IMR-90 (cell line): ENCODE measurements at regions not wholly inside any gene's neighbourhood (a gene's known extent, or its start where the extent isn't known, plus 50 kb on each side); places are given as distances from the start of the nearest gene placed in this dataset.

ENCODE experiments used
- ATAC-seq: fragments of 200-7000 bp; cut with Tn5 transposase; 2 replicates; pipeline ENCODE4 v1.9.1; 2020; ENCODE audit warnings: low read depth, mild to moderate bottlenecking, moderate library complexity
- BruUV-seq: library from RNA; stranded (reverse); fragments of 400-500 nt; replicated peaks from 2 replicates; lab custom pipeline; 2021; lab: Mats Ljungman, UMichigan
- CTCF ChIA-PET: fragments of 300-600 bp; formaldehyde crosslinking; extraction: SDS; loops from one replicate; lab custom pipeline; 2021; ENCODE audit warnings: antibody characterized with exemption; lab: Yijun Ruan, JAX
- POLR2A ChIA-PET: fragments of 300-600 bp; sonication (Branson Sonifier 250); formaldehyde crosslinking; loops from one replicate; lab custom pipeline; 2022; ENCODE audit warnings: antibody characterized with exemption; ENCODE audit not compliant: unreplicated experiment; lab: Charles Lee
- DNase-seq: peaks from one replicate; pipeline ENCODE4 v3.0.0; 2013
- H2AFZ ChIP-seq: replicated peaks from 2 replicates; pipeline ENCODE3; 2013; ENCODE audit warnings: low read length, mild to moderate bottlenecking; ENCODE audit not compliant: poor library complexity
- H2AK5ac ChIP-seq: 2 replicates; pipeline ENCODE4 v1.6.1; 2013; ENCODE audit warnings: low read depth, low read length, inconsistent platforms
- H2AK9ac ChIP-seq: replicated peaks from 2 replicates; pipeline ENCODE3; 2013; ENCODE audit warnings: mild to moderate bottlenecking, low read depth, low read length, moderate library complexity; ENCODE audit not compliant: poor library complexity
- H2BK120ac ChIP-seq: 2 replicates; pipeline ENCODE4 v1.6.1; 2013; ENCODE audit warnings: low read depth, low read length, inconsistent platforms
- H2BK15ac ChIP-seq: 3 replicates; pipeline ENCODE4 v1.6.1; 2013; ENCODE audit warnings: low read depth, low read length, inconsistent platforms
- H2BK20ac ChIP-seq: 2 replicates; pipeline ENCODE4 v1.6.1; 2013; ENCODE audit warnings: low read depth, mild to moderate bottlenecking, inconsistent platforms, low read length, moderate library complexity
- H2BK5ac ChIP-seq: 2 replicates; pipeline ENCODE4 v1.6.1; 2013; ENCODE audit warnings: mild to moderate bottlenecking, low read depth, low read length, inconsistent platforms; ENCODE audit not compliant: poor library complexity, severe bottlenecking
- H3K14ac ChIP-seq: replicated peaks from 2 replicates; pipeline ENCODE4 v1.6.1; 2013; ENCODE audit warnings: low read depth, low read length, inconsistent platforms
- H3K18ac ChIP-seq: 2 replicates; pipeline ENCODE4 v1.6.1; 2013; ENCODE audit warnings: low read depth, low read length, control low read depth
- H3K23ac ChIP-seq: 2 replicates; pipeline ENCODE4 v1.6.1; 2013; ENCODE audit warnings: low read depth, low read length, inconsistent platforms
- H3K27ac ChIP-seq: 2 replicates; pipeline ENCODE4 v1.5.1; 2013; ENCODE audit warnings: mild to moderate bottlenecking, control low read depth, low read length; ENCODE audit not compliant: insufficient read depth
- H3K27me3 ChIP-seq: 2 replicates; pipeline ENCODE4 v1.6.1; 2013; ENCODE audit warnings: low read length; ENCODE audit not compliant: control insufficient read depth, insufficient read depth
- H3K36me3 ChIP-seq: 2 replicates; pipeline ENCODE4 v1.6.1; 2013; ENCODE audit warnings: low read length, mixed read lengths; ENCODE audit not compliant: control insufficient read depth, insufficient read depth
- H3K4ac ChIP-seq: 2 replicates; pipeline ENCODE4 v1.6.1; 2013; ENCODE audit warnings: low read depth, low read length, inconsistent platforms
- H3K4me1 ChIP-seq: 2 replicates; pipeline ENCODE4 v1.6.1; 2013; ENCODE audit warnings: low read length, mixed read lengths; ENCODE audit not compliant: control insufficient read depth, insufficient read depth
- H3K4me2 ChIP-seq: 2 replicates; pipeline ENCODE4 v1.6.1; 2013; ENCODE audit warnings: low read depth, mild to moderate bottlenecking, control low read depth, low read length, moderate library complexity
- H3K4me3 ChIP-seq: 2 replicates; pipeline ENCODE4 v1.5.1; 2013; ENCODE audit warnings: low read depth, mild to moderate bottlenecking, control low read depth, low read length, moderate library complexity; ENCODE audit not compliant: insufficient read depth
- H3K56ac ChIP-seq: 2 replicates; pipeline ENCODE4 v1.6.1; 2013; ENCODE audit warnings: low read length, inconsistent platforms; ENCODE audit not compliant: insufficient read depth; ENCODE audit errors: extremely low read depth
- H3K79me1 ChIP-seq, 2 experiments: 2 replicates each; pipeline ENCODE4 v1.6.1; 2013; ENCODE audit warnings: low read length in 2 of 2, inconsistent platforms in 1 of 2, low read depth in 1 of 2
- H3K9ac ChIP-seq: 2 replicates; pipeline ENCODE4 v1.6.1; 2013; ENCODE audit warnings: low read depth, low read length, control low read depth
- H3K9me1 ChIP-seq: 2 replicates; pipeline ENCODE4 v1.6.1; 2013; ENCODE audit warnings: low read length, inconsistent platforms; ENCODE audit not compliant: insufficient read depth
- H3K9me3 ChIP-seq: 2 replicates; pipeline ENCODE4 v1.6.1; 2013; ENCODE audit warnings: low read length; ENCODE audit not compliant: control insufficient read depth, insufficient read depth
- H4K20me1 ChIP-seq: 2 replicates; pipeline ENCODE4 v1.6.1; 2013; ENCODE audit warnings: low read length, inconsistent platforms; ENCODE audit not compliant: insufficient read depth
- H4K5ac ChIP-seq: 2 replicates; pipeline ENCODE4 v1.6.1; 2013; ENCODE audit warnings: mild to moderate bottlenecking, low read depth, low read length, control low read depth
- H4K8ac ChIP-seq, 2 experiments: 2 replicates each; pipeline ENCODE4 v1.6.1; 2013; ENCODE audit warnings: low read depth in 2 of 2, low read length in 2 of 2, control low read depth in 1 of 2, inconsistent platforms in 1 of 2
- H4K91ac ChIP-seq: 2 replicates; pipeline ENCODE4 v1.6.1; 2013; ENCODE audit warnings: low read depth, low read length, inconsistent platforms; ENCODE audit not compliant: insufficient read depth
- NFE2L2 ChIP-seq: fragments of 150-350 bp; IDR thresholded peaks from 2 replicates; pipeline ENCODE4 v1.6.1; 2016; ENCODE audit warnings: low read depth, mild to moderate bottlenecking, low read length
- RAD21 ChIP-seq: IDR thresholded peaks from 2 replicates; pipeline ENCODE4 v1.6.1; 2012; ENCODE audit warnings: low read length, improper control_type of control experiment
- WGBS, 2 experiments: methylation state at CpG; one replicate each; pipeline versions ENCODE4 v1.1.5 to v1.1.7; 2013; ENCODE audit warnings: missing lambda C conversion rate in 2 of 2; ENCODE audit not compliant: insufficient read length in 1 of 2; ENCODE audit errors: extremely low coverage in 2 of 2; 5-methylcytosine and 5-hydroxymethylcytosine counted together
- dilution Hi-C: fragments of 300-500 bp; cut with HindIII; formaldehyde crosslinking; loops from one replicate; pipeline ENCODE4 v1.14.3; 2018; ENCODE audit warnings: low sequenced_read_pairs; ENCODE audit not compliant: unreplicated experiment
- in situ Hi-C: fragments of 300-500 bp; cut with MboI; formaldehyde crosslinking; loops from 3 replicates; pipeline ENCODE4 v1.14.3; 2019; ENCODE audit warnings: low sequenced_read_pairs, inconsistent platforms, mixed read lengths
- intact Hi-C: fragments of 100-400 bp; cut with micrococcal nuclease; formaldehyde crosslinking; loops from 2 replicates; pipeline ENCODE4 v1.10.0; 2022

- intact Hi-C loops (no loop called here), dilution Hi-C loops (no loop called here), in situ Hi-C loops (no loop called here)
- Histone ChIP-seq H3K23ac (no peak overlapping the region), H3K4me3 (no peak overlapping the region), H3K14ac (no peak overlapping the region), H4K91ac (no peak overlapping the region), H4K8ac (no peak overlapping the region), H3K27me3 (no peaks in the 10 kb centered on the region), H3K18ac (no peak overlapping the region), H3K36me3 (no peaks in the 10 kb centered on the region), H3K27ac (no peak overlapping the region), H2AK5ac (no peak overlapping the region), H2BK15ac (no peak overlapping the region), H3K56ac (no peak overlapping the region), H4K5ac (no peak overlapping the region), H3K79me1 (no peaks in the 10 kb centered on the region), H4K20me1 (no peaks in the 10 kb centered on the region), H2AK9ac (no peak overlapping the region), H3K9me1 (no peaks in the 10 kb centered on the region), H2AFZ (no peak overlapping the region), H3K4me1 (no peaks in the 10 kb centered on the region), H2BK5ac (no peak overlapping the region), H2BK20ac (no peak overlapping the region), H3K4ac (no peak overlapping the region), H3K9me3 (no peaks in the 10 kb centered on the region), H3K9ac (no peak overlapping the region), H3K4me2 (no peak overlapping the region), H2BK120ac (no peak overlapping the region)
- TF ChIP-seq NFE2L2 (peak; percentile 48; the same call in 1 of the 2 replicates), RAD21 (no peak)
- DNase-seq, result no peak
- no CpG with 5 or more reads among the region's 1 CpG for WGBS, 2 experiments
- ChIA-PET CTCF (no interaction called here), POLR2A (no interaction called here)
- no peak for ATAC-seq
- no TSS peak for BruUV-seq
Observed at GRCh38 chr2:193845604-193846003, 1650.9 kb upstream of the TMEFF2 start.
